ENCODE measurements at regions not wholly inside any gene's neighbourhood (a gene's known extent, or its start where the extent isn't known, plus 50 kb on each side); places are given as distances from the start of the nearest gene placed in this dataset.

DNA sequence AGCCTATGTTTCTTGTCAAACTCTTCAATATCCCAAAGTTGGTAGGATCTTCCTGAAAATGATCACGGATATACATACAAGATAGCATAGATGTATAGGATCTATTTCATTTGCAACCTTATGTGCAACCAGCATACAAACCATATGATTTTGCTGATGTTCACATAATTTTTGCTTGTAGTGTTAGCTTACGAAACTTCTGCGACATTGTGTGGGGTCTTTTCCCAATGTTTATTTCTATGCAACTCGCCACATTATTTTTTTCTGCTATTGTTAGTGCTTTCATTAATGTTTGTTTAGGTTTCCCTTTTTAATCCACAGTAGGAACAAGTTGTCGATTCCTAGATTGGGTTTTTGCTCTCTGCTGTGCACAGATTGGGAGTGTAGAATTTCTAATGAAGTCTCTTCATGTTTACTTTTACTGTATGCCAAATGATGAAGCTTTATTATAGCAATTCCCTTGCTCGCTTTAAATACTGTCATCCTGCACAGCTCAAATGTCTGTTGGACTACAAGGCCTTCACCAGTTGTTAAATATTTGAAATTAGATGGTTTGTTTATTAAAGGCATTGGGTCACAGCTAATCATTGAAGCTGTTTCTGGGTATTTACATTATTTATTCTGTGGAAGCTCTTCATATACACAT lies 257.6 kb upstream of the PCDH7 start:
- H2AFZ ChIP-seq (ENCODE audit: low read length), result no peak overlapping the region
- no peak for FAIRE-seq
- TF ChIP-seq TBP (IDR thresholded peaks at IDR 0.05; ENCODE audit: low read depth, low read length), result no peak
- TF ChIP-seq RBBP5 (IDR thresholded peaks at IDR 0.05; ENCODE audit: borderline replicate concordance, low read depth, low read length), result no peak
- no peak for TF ChIP-seq ZNF274 (IDR thresholded peaks at IDR 0.05; ENCODE audit: borderline replicate concordance, extremely low read depth, low read length)
- no peak for TF ChIP-seq ASH2L (IDR thresholded peaks at IDR 0.05; ENCODE audit: low read length)
- no peak for TF ChIP-seq NANOG (IDR thresholded peaks at IDR 0.05; ENCODE audit: insufficient read depth, low read depth, low read length, poor library complexity, severe bottlenecking)
- TF ChIP-seq TAF1 (IDR thresholded peaks at IDR 0.05; ENCODE audit: low read depth, low read length), result no peak
- TF ChIP-seq BRCA1 (IDR thresholded peaks at IDR 0.05; ENCODE audit: low read depth, low read length), result no peak
- no peak for TF ChIP-seq GTF2F1 (IDR thresholded peaks at IDR 0.05; ENCODE audit: borderline replicate concordance, low read depth, low read length)
- no peak for TF ChIP-seq SIN3A (conservative IDR thresholded peaks at IDR 0.05 in 1 of 2, IDR thresholded peaks at IDR 0.05 in 1 of 2; ENCODE audit: low read depth in 1 of 2, low read length in 2 of 2)
- TF ChIP-seq SAP30 (IDR thresholded peaks at IDR 0.05; ENCODE audit: insufficient read depth, insufficient replicate concordance, low read length), result no peak
- no peak for TF ChIP-seq KDM1A (IDR thresholded peaks at IDR 0.05; ENCODE audit: borderline replicate concordance, low read length)
- no peak for TF ChIP-seq GABPA (IDR thresholded peaks at IDR 0.05; ENCODE audit: borderline replicate concordance, insufficient read depth, low read length)
- no peak for TF ChIP-seq HDAC2 (IDR thresholded peaks at IDR 0.05; ENCODE audit: borderline replicate concordance in 1 of 2, low read depth in 2 of 2, low read length in 2 of 2)

More for the DNA sequence above, 257.6 kb upstream of the PCDH7 start:
- Histone ChIP-seq H3K79me2 (ENCODE audit: control insufficient read depth in 1 of 2, insufficient read depth in 2 of 2, low read length in 2 of 2) (no peaks in the 10 kb centered on the region), H2BK120ac (replicated peaks; ENCODE audit: low read depth, low read length) (no peak overlapping the region), H3K27me3 (replicated peaks in 1 of 4; ENCODE audit: control insufficient read depth in 3 of 4, extremely low read depth in 1 of 4, insufficient read depth in 3 of 4, low read length in 3 of 4) (no peaks in the 10 kb centered on the region), H3K9me3 (ENCODE audit: insufficient read depth in 2 of 2, low read depth in 1 of 2, low read length in 1 of 2) (no peaks in the 10 kb centered on the region), H3K4ac (replicated peaks; ENCODE audit: insufficient read length, low read depth, low read length) (no peak overlapping the region), H4K8ac (ENCODE audit: extremely low read depth, insufficient read depth, low read length) (no peak overlapping the region), H3K79me1 (ENCODE audit: low read depth, low read length) (no peaks in the 10 kb centered on the region), H3K23ac (ENCODE audit: insufficient read length) (no peak overlapping the region), H3K14ac (ENCODE audit: insufficient read length) (no peak overlapping the region), H3K4me3 (ENCODE audit: extremely low read depth in 1 of 4, insufficient read depth in 2 of 4, low read depth in 3 of 4, low read length in 4 of 4) (no peak overlapping the region), H4K20me1 (replicated peaks in 1 of 2; ENCODE audit: control insufficient read depth in 1 of 2, insufficient read depth in 2 of 2, low read length in 2 of 2) (no peaks in the 10 kb centered on the region), H2BK12ac (ENCODE audit: low read depth, low read length) (no peak overlapping the region), H3K4me1 (replicated peaks in 1 of 4; ENCODE audit: control insufficient read depth in 3 of 4, insufficient read depth in 4 of 4, low read length in 3 of 4) (peaks cover 2 to 6% (median 4%) of the 10 kb centered on the region in 4 experiments; a peak in 3 of 7 replicates), H3K27ac (ENCODE audit: low read depth, low read length) (no peak overlapping the region), H4K91ac (replicated peaks; ENCODE audit: insufficient read length, low read length) (no peak overlapping the region), H2BK5ac (ENCODE audit: low read depth, low read length) (no peak overlapping the region), H3K9ac (replicated peaks in 1 of 4; ENCODE audit: extremely low read depth in 1 of 4, low read depth in 3 of 4, low read length in 3 of 4) (no peak overlapping the region), H2BK15ac (ENCODE audit: low read length) (no peak overlapping the region), H3K56ac (replicated peaks; ENCODE audit: insufficient read length, low read depth, low read length) (no peak overlapping the region), H3K36me3 (ENCODE audit: control insufficient read depth in 2 of 4, insufficient read depth in 4 of 4, low read length in 3 of 4) (no peaks in the 10 kb centered on the region), H3K4me2 (ENCODE audit: insufficient read depth in 1 of 2, low read depth in 2 of 2, low read length in 2 of 2) (no peak overlapping the region), H2BK20ac (ENCODE audit: low read length) (no peak overlapping the region), H4K5ac (ENCODE audit: insufficient read length, low read depth, low read length) (no peak overlapping the region), H3K18ac (ENCODE audit: extremely low read depth, low read length) (no peak overlapping the region), H3K23me2 (ENCODE audit: low read depth, low read length) (no peaks in the 10 kb centered on the region), H2AK5ac (ENCODE audit: low read depth, low read length) (no peak overlapping the region)
- ChIA-PET CTCF (ENCODE audit: partially characterized antibody) (interaction anchor here (1.0 to 1.6 kb wide), 4 partner anchors 9 to 1055 kb away, joined by 3 read pairs; no protein-coding TSS in a partner anchor), POLR2A (ENCODE audit: partially characterized antibody) (no interaction called here)
- 89% methylated on average over 6 of the region's 6 CpGs; no CpG with 5 or more reads in 1 of the 2 experiments for WGBS, 2 experiments (ENCODE audit: extremely low coverage in 1 of 2, insufficient coverage in 1 of 2, insufficient read length in 1 of 2, insufficient replicate concordance in 2 of 2, low coverage in 1 of 2, low lambda C conversion rate in 2 of 2, missing lambda C conversion rate in 1 of 2)
- no peak for DNase-seq (ENCODE audit: low read depth in 1 of 2, low spot score in 2 of 2)
